ENCODE measurements at regions not wholly inside any gene's neighbourhood (a gene's known extent, or its start where the extent isn't known, plus 50 kb on each side); places are given as distances from the start of the nearest gene placed in this dataset.
"Not testable (repeated sequence)": the region's sequence is repeated elsewhere in the genome, so short reads cannot be mapped to it uniquely, and the experiment has no call there.

DNA sequence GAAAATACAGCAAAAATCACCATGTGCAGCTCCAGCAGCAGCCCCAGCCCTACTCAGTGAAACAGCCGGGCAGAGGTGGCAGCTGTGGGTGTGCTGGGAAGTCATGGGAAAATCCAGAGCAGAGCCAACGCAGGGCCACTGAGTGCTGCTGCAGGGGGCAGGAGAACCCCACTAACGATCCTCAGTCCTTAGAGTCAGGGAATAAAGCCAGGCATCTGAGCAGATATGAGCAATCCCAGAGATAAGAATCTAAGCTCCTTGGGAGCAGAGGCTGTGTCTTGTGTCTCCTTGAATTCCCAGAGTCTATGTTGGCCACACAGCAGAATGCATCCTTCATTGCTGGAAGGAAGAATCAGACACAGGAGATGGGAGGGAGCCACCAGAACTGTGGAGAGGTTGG is 493.1 kb upstream of the MAP3K7 start:
- H3K27me3 ChIP-seq, result no peaks in the 10 kb centered on the region
- H3K9me3 ChIP-seq, result no peaks in the 10 kb centered on the region
- intact Hi-C loops (cut with DNase I), result no loop called here
- no peak for TF ChIP-seq POLR2A (IDR thresholded peaks at IDR 0.05)
- ATAC-seq (no peak), DNase-seq (no peak)
- no peaks in the 10 kb centered on the region for H3K4me1 ChIP-seq
- no peak overlapping the region for H3K27ac ChIP-seq
- H3K4me3 ChIP-seq, result no peak overlapping the region
- 45 to 49% methylated on average over 3 of the region's 3 CpGs for WGBS, 2 donors
- H3K36me3 ChIP-seq (replicated peaks in 1 of 2; ENCODE audit: insufficient read depth in 1 of 2, low read depth in 2 of 2), result no peaks in the 10 kb centered on the region

DNA sequence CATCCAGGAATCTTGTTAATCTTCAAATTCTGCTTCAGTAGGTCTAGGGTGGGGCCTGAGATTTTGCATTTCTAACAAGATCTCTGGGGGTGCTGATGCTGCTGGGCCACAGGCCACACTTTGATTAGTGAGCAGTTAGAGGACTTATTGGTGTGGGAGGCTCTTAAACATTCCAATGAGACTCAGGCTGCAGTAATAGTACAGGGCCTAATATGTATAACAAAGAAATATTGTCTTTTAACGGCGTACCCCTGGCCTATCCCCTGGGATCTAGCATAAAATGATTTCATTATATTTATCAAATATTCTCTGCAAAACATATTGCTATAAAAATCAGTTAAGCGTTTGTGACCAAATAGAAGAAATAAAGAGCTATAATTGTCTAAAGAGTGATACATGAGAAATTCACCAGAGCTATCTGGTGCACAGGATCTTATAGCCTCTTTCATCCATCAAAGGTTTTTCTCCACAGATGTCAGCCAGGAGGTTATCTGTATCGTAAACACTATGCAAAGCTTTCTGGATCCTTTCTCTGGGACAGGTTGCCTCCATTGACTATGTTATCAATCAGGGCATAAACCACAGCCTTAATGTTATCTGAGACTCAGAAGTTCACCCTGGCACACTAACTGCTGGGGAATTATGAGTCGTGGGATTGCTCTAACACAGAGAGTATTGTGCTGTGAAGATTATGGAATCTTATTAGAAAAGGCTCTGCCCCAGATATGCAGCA is 488.5 kb upstream of the MAP3K7 start:
- H3K4me1 ChIP-seq, result no peaks in the 10 kb centered on the region
- no peak overlapping the region for H3K4me3 ChIP-seq
- intact Hi-C loops (cut with DNase I), result no loop called here
- no peak for ATAC-seq
- DNase-seq, result no peak
- TF ChIP-seq, protein P1, sequence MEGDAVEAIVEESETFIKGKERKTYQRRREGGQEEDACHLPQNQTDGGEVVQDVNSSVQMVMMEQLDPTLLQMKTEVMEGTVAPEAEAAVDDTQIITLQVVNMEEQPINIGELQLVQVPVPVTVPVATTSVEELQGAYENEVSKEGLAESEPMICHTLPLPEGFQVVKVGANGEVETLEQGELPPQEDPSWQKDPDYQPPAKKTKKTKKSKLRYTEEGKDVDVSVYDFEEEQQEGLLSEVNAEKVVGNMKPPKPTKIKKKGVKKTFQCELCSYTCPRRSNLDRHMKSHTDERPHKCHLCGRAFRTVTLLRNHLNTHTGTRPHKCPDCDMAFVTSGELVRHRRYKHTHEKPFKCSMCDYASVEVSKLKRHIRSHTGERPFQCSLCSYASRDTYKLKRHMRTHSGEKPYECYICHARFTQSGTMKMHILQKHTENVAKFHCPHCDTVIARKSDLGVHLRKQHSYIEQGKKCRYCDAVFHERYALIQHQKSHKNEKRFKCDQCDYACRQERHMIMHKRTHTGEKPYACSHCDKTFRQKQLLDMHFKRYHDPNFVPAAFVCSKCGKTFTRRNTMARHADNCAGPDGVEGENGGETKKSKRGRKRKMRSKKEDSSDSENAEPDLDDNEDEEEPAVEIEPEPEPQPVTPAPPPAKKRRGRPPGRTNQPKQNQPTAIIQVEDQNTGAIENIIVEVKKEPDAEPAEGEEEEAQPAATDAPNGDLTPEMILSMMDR (IDR thresholded peaks at IDR 0.05), result no peak
- no peak for TF ChIP-seq POLR2A (IDR thresholded peaks at IDR 0.05)
- no peaks in the 10 kb centered on the region for H3K27me3 ChIP-seq
- 38 to 53% methylated on average over 5 of the region's 5 CpGs for WGBS, 2 donors
- no peaks in the 10 kb centered on the region for H3K9me3 ChIP-seq
- H3K27ac ChIP-seq, result no peak overlapping the region
- H3K36me3 ChIP-seq (replicated peaks in 1 of 2; ENCODE audit: insufficient read depth in 1 of 2, low read depth in 2 of 2), result no peaks in the 10 kb centered on the region

DNA sequence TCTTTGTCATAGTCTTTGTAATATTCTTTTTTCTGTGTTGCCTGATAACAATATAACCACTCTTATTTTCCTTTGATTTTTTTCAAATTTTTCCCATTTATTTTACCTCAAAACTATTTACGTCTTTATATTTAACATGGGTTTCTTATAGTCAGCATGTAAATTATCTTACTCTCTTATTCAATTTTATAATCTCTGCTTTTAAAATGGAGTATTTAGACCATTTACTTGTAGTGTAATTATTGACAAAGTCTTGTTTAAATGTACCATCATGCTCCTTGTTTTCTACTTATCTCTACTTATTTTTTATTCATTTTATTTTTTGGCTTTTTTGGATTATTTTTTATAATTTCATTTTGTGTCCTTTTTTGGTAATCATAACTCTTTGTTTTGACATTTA is 476.5 kb upstream of the MAP3K7 start:
- Histone ChIP-seq H3K4me3 (no peak overlapping the region), H3K4me1 (no peaks in the 10 kb centered on the region), H3K9me3 (no peaks in the 10 kb centered on the region), H3K27me3 (no peaks in the 10 kb centered on the region), H3K27ac (no peak overlapping the region), H3K36me3 (replicated peaks in 1 of 2; ENCODE audit: insufficient read depth in 1 of 2, low read depth in 2 of 2) (no peaks in the 10 kb centered on the region)
- no peak for DNase-seq
- no peak for ATAC-seq
- intact Hi-C loops (cut with DNase I), result no loop called here
- WGBS, 2 donors, result 61 to 80% methylated on average over 1 of the region's 1 CpG
- TF ChIP-seq, protein P1 (IDR thresholded peaks at IDR 0.05), result no peak
- no peak for TF ChIP-seq POLR2A (IDR thresholded peaks at IDR 0.05)

DNA sequence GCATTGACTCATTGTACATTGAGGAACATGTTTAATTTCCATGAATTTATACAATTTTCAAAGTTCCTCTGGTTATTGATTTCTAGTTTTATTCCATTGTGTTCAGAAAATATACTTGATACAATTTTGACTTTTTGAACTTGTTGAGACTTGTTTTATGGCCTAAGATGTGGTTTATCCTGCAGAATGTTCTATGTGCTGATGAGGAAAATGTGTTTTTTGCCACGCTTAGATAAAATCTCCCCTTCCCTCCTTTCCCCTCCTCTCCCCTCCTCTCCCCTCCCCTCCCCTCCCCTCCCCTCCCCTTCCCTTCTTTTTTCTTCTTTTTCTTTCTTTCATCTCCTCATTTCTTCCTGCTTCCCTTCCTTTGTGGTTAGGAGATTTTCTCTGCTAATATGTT is 470.8 kb upstream of the MAP3K7 start:
- Histone ChIP-seq H3K4me1 (no peaks in the 10 kb centered on the region), H3K27ac (no peak overlapping the region), H3K4me3 (no peak overlapping the region), H3K36me3 (replicated peaks in 1 of 2; ENCODE audit: insufficient read depth in 1 of 2, low read depth in 2 of 2) (no peaks in the 10 kb centered on the region), H3K9me3 (peaks cover 0 to 5% (median 0%) of the 10 kb centered on the region in 3 donors), H3K27me3 (no peaks in the 10 kb centered on the region)
- DNase-seq (no peak), ATAC-seq (no peak)
- TF ChIP-seq, protein P1 (IDR thresholded peaks at IDR 0.05), result no peak
- no peak for TF ChIP-seq POLR2A (IDR thresholded peaks at IDR 0.05)
- intact Hi-C loops (cut with DNase I), result no loop called here
- 67 to 81% methylated on average over 1 of the region's 1 CpG for WGBS, 2 donors

DNA sequence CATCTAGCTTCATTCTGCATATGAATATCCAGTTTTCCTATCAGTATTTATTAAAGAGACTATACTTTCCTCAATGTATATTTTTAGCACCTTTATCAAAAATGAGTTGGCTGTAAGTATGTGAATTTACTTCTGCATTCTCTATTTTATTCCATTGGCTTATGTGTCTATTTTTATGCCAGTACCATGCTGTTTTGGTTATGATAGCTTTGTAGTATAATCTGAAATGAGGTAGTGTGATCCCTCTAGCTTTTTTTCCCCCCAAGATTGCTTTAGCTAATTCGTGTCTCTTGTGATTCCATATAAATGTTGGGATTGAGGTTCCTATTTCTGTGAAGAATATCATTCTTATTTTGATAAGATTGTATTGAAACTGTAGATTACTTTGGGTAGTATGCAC is 469.1 kb upstream of the MAP3K7 start:
- H3K4me1 ChIP-seq, result no peaks in the 10 kb centered on the region
- H3K36me3 ChIP-seq (replicated peaks in 1 of 2; ENCODE audit: insufficient read depth in 1 of 2, low read depth in 2 of 2), result no peaks in the 10 kb centered on the region
- H3K9me3 ChIP-seq, result peaks cover 0 to 5% (median 0%) of the 10 kb centered on the region in 3 donors
- no peak overlapping the region for H3K27ac ChIP-seq
- no peak overlapping the region for H3K4me3 ChIP-seq
- TF ChIP-seq POLR2A (IDR thresholded peaks at IDR 0.05), result no peak
- TF ChIP-seq, protein P1 (IDR thresholded peaks at IDR 0.05), result no peak
- DNase-seq, result no peak
- ATAC-seq, result no peak
- WGBS, 2 donors, result 16 to 21% methylated on average over 1 of the region's 1 CpG
- intact Hi-C loops (cut with DNase I), result no loop called here
- no peaks in the 10 kb centered on the region for H3K27me3 ChIP-seq

DNA sequence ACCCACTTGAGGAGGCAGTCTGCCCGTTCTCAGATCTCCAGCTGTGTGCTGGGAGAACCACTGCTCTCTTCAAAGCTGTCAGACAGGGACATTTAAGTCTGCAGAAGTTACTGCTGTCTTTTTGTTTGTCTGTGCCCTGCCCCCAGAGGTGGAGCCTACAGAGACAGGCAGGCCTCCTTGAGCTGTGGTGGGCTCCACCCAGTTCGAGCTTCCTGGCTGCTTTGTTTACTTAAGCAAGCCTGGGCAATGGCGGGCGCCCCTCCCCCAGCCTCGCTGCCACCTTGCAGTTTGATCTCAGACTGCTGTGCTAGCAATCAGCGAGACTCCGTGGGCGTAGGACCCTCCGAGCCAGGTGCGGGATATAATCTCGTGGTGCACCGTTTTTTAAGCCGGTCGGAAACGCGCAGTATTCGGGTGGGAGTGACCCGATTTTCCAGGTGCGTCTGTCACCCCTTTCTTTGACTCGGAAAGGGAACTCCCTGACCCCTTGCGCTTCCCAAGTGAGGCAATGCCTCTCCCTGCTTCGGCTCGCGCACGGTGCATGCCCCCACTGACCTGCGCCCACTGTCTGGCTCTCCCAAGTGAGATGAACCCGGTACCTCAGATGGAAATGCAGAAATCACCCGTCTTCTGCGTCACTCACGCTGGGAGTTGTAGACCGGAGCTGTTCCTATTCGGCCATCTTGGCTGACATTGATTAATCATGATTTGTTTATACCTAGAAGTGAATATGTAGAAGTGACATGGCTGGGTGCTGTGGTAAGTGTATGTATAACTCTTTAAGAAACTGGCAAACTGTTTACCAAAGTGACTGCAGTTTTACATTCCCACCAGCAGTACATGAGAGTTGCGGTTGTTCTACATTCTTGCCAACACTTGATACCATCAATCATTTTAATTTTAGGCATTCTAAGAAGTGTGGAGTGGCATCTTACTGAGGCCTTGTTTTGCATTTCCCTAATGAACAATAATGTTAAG is 465.9 kb upstream of the MAP3K7 start:
- 86 to 89% methylated on average over 27 to 28 of the region's 33 CpGs for WGBS, 2 donors
- intact Hi-C loops (cut with DNase I); ATAC-seq: not testable (repeated sequence)

More for the DNA sequence above, 465.9 kb upstream of the MAP3K7 start:
- H3K4me1 ChIP-seq; H3K4me3 ChIP-seq; H3K27me3 ChIP-seq; DNase-seq; H3K27ac ChIP-seq; H3K36me3 ChIP-seq (replicated peaks in 1 of 2; ENCODE audit: insufficient read depth in 1 of 2, low read depth in 2 of 2); H3K9me3 ChIP-seq: not testable (repeated sequence)

All from body of pancreas (tissue), 4 donors.